ENCODE measurements at regions not wholly inside any gene's neighbourhood (a gene's known extent, or its start where the extent isn't known, plus 50 kb on each side); places are given as distances from the start of the nearest gene placed in this dataset.

- TF ChIP-seq E2F6 (IDR thresholded peaks at IDR 0.05; ENCODE audit: borderline replicate concordance, low read depth): no peak
- no peak for TF ChIP-seq CTCF (IDR thresholded peaks at IDR 0.05)
- no peak for TF ChIP-seq HMGXB4 (CRISPR knock-in tag; IDR thresholded peaks at IDR 0.05; ENCODE audit: borderline replicate concordance)
- no peak for TF ChIP-seq KDM1A (IDR thresholded peaks at IDR 0.05; ENCODE audit: low read depth)
These were observed 98.7 kb downstream of the RAP2B start for GRCh38 chr3:153260681-153261080.

All from A549 (cell line).